DMS53 treated with DMSO at 0.1 percent for 48 hours (cell line): ENCODE measurements at regions not wholly inside any gene's neighbourhood (a gene's known extent, or its start where the extent isn't known, plus 50 kb on each side); places are given as distances from the start of the nearest gene placed in this dataset.

Experiments
- DNase-seq: peaks from one replicate; lab custom pipeline; 2025; ENCODE audit not compliant: unreplicated experiment; lab: John Stamatoyannopoulos, UW

DNA sequence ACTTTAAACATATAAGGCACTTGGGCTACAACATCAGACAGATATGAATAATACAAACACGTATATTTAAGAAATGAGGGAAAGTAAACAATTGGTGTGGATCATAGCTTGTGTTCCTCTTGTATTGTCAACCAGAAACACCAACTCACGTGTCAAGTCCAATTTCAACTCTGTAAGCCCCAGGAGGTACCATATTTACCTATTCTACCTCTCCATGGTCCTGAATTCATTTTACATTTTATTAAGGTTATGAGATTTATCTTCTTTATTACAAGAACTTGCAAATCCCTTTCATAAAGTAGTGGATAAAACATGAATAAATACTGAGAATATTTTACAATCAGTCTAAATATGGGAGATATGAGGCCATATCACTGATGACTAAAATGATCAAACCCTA lies 501.6 kb downstream of the MAT2B start:
- DNase-seq = no peak

DNA sequence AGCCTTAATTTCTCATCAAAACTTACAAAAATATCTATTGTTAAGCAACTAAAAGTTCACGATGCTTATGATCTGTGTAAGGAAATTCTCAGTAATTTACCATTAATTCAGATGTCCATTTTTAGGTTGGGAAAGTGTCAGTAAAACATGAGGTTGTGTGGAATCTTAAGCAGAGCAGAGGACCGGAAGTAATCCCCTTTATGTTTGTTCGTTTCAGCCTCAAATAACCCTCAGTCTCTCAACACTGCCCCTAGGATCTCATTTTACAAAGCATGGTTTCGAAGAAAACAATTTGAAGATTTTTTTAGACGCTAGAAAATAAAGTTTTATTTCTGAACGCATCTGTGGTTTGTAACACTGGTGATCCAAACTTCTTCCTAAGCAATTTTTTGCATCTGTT lies 504.2 kb downstream of the MAT2B start:
- DNase-seq = no peak

DNA sequence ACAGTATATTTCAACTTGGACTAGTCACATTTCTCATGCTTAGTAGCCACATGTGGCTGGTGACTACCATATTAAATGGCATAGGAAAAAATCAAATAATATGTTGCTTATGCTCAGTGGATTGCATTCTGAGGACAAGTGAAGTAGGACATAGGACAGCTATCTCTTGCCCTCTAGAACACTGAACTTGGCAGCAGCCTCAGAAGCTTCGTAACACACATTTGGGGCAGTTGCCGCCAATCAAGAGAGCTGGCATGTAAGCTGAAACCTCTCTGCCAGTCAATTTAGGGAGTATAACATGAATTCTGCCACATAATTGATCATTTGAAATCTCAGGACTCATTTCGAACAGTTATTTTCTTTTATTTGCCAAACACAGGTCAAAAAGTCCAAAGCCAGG lies 505.5 kb downstream of the MAT2B start:
- no peak for DNase-seq

DNA sequence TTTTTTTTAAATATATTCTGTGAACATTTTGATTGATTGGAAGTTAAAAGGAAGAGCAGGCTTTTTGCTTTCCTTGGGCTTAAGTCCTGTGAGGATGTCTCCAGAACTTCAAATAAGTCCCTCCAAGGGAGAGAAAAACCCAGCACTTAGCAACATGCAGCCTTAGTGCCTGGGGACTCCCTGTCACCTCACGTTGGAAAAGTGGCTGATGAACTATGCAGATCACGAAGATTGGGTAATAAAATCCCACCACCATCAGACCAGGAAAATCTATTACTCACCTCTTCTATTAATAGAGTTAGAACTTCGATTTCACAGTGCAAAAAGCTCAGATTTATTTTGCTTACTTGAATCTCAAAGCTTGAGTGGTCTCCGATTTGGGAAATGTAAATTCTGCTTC lies 507.0 kb downstream of the MAT2B start:
- DNase-seq = no peak

DNA sequence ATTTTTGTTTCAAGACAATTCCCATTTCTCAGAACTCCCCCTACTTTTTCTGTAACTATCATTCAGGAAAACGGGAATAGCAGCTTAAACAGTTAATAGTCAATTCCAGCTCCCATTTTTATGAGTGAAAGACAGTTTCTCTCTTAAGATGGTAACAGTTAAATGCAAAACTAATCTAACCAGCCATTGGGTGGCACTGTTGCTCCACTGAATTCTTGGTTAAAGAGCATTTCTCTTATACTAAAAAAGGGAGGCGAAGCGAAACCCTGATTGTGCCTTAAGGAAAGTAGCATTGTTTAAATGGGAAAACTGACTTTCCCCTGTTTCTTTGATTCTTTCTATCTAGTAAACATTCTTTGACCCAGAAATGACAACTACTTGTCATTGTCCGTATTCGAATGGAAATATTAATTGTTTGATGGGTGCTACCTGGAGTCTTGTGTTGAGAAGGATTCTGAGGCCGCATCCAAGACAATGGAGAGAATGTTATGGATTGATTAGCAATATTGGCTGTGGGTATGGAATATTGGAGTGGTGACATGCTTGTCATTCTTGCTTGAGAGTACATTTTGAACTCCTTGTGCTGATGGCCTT lies 507.8 kb downstream of the MAT2B start:
- DNase-seq = peak; percentile 72

DNA sequence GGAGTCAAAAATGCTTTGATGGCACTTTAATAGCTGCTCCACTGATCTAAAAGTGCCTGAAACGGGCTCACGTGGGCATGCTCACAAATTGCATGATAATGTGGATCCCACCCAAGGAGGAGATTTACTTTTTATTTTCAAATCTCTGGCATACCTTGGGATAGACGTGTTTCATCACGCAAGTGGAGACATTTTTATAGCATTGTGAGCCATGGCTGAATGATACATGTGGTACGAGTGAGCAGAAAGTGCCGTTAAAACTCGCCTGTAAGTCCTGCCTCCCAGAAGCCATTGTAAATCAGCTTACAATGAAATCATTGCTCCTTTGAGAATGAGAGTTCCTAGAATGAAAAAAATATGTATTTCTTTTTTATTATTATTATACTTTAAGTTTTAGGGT lies 514.7 kb downstream of the MAT2B start:
- no peak for DNase-seq

DNA sequence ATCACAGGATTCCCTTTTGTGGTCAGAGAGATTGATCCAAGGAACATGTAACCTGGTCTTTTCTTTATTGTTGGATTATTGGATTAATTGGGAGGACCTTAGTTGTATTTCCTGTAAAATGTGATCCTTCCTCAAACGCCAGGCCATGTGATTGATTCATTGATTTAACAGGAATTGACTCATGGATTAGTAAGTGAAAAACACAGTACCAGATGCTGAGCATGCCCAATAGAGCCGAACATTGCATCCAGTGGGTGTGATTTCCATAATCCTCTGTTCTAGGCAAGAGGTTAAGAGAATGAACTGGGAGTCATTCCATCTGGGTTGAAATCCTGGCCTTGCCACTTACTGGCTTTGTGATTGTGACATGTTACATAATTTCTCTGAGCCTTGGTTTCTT lies 522.3 kb downstream of the MAT2B start:
- no peak for DNase-seq

DNA sequence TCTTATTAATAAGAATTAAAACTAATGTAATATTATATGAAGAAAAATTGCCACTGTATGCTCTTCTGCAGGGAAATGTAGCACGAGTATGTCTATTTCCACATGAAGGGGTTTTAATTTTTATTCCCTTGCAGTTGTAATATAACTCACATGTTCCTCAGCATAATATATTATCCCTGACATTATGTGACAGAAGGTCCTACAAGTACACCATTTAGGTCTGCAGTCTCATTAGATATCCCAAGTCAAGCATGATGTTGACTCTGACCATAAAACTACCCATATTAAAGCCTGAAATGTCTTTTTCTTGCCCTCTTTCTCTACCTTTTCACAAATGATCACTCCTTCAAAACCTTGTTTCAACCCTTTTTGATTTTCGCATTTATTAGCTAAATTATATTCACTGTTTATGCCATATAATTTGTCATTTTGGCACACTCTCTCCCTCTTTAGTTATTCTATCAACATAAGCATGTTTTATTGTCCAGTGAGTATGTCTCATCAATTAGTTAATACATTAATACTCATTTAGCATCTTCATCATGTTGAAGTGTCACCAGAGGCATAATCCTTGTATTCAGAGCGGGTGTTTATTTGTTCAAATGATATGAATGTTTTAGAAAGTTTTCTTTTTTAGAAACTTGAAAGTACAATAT lies 532.8 kb downstream of the MAT2B start:
- no peak for DNase-seq

DNA sequence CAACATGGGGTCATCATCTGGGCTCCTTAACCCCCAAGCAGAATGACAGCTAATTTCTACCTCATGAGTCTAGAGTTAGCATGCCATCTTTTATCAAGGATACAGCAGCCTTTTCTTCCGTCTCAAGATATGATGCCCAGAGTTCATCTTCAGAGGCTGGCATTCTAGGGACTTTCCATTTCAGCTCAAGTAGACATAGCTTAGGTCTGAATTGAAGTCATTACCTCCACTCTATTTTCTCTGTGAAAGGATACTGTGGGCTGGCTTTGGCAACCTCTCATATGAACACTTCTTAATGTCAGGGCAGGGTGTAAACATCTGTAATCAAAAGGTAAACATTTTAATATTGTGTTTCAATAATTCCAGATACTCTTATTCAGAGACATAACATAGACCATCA lies 535.7 kb downstream of the MAT2B start:
- DNase-seq = no peak

DNA sequence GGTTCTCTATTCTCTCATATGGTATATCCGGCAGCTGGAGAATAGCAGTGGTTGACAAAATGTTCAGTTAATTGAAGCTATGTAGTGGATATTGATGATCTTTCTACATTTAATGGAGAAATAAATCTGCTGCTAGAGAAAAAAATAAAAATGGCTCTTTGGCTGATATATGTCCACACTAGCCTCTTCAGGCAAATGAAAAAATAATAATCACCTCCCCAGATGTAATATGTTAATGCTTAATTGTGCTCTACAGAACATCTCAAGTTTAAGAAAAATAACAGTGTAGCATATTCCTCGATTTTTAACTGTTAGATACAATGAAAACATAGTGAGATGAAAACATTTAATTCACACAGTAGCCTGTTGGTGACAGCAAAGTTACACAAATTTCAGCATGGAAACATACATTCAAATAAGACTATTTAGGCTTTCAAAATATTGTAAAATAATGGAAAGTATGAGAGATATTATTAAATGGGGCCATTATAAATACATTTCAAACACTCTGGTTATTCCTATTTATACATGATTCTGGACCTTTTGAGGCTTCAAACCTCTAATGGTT lies 543.0 kb downstream of the MAT2B start:
- DNase-seq = no peak

DNA sequence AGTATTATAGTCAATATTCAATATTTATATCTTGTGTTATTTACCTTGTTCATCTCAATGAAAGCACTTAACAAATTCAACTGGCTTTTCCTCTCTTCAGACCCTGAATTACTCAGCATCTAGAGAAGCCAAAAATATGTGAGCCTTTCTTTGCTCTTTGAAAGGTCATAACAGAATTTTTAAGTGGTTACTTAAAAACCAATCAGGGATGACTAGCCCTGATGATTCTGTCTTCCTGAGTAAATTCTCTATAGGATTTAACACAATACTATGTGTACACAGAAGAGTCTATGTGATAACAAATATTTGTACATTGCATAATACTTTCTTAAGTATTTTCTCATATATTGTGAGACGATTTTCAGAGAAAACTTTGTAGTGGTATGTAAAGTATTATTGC lies 546.3 kb downstream of the MAT2B start:
- no peak for DNase-seq

DNA sequence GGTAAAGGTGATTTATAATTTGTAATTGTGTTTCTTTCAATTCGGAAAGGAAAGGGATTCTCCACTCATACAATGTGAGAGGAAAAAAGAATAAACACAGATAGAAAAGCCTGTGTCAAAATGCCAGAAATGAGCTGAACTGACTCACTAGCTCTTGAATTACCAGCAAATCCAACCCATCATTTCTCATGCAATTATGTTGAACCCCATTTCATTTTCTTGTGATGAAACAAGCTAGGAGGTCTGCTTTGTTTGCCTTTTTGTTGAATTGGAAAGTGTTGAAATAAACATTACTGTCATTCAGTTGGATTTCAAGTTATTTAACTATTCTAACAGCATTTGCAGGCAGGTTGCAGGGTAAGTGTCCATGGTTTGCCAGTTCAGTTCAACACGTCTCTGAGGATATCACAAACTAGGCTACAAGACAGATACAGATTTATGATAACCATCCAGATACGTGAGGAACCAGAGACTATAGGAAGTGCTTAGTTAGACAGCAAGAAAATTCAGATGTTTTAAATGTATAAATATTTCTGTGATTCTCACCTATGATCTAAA lies 547.2 kb downstream of the MAT2B start:
- DNase-seq = no peak

DNA sequence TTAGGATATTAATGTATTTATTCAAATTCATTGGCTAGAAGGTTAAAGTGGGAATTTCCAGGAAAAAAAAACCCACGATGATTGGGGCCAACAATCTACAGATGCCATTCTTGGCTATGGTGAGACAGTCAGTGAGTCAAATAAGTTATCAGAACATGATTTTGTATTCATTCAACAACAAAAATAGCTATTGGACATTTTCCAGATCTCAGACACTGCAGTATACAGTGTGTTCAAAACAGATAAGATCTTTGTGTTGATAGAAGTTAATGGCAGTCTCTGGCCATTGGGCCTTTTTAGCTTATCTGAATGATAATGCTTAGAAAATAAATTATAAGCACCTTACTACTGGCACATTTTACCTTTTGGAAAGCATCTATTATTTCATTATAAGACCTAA lies 547.7 kb downstream of the MAT2B start:
- DNase-seq = no peak

DNA sequence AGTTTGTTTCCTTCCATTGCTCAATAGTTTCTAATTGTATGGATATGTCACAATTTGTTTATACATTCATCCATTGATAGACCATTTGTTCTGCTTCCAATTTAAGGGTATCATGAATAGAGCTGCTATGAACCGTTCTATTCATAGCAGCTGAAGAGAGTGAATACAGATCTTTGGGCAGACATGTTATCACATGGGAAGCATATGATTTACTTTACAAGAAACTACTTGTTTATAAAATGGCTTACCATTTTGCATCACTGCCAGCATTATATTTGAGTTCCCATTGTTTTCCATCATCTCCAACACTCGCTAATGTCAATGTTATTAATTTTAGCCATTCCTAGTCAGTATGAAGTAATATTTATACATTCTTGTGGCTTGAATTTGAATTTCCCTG lies 549.0 kb downstream of the MAT2B start:
- DNase-seq = no peak

DNA sequence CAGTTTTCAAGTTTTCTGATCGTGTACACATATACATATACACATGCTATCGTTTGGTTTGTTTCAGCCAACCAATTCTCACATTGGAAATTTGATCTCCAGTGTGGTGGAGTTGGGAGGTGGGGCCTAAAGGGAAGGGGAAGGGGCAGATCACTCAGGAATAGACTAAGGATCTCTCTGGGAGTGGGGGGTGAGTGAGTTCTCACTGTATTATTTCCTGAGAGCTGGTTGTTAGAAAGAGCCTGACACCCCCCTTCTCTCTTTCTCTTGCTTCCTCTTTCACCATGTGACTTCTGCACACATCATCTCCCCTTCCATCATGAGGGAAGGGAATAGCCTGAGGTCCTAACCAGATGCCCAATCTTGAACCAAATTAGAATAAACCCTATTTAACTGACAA lies 551.7 kb downstream of the MAT2B start:
- no peak for DNase-seq

DNA sequence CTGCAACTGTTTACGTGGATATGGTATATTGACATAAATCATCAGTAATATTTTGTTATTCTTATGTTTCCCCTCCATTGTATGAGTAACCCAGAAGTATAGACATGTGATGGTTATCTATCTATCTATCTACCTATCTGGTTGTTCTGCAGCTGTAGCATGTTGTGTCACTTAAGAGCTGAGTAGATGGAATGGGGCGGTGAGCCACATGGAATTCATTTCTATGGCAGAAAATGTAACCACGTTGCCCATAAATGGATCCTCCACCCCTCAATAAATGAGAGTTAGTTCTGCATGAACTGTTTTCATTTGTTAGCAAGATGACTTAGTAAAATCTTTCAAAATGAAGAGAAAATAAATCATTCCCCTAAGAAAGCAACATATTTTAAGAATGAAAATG lies 553.2 kb downstream of the MAT2B start:
- DNase-seq = no peak

DNA sequence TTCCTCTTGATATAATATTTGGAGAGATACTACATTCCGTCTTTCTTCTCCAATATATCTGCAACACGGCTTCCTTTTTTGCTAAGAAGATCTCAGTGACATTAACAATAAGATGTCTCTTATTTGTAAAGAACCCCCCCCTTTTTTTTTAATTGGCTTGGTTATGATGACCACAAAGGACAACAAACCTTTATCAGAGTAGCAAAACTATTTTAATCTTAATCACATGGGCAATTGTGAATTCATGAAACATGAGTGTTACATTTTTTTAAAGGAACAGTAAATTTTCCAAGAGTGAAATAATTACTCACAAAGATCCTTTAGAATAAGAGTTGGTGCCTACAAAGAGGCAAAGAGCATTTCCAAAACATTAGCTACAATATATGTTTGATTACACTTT lies 554.1 kb downstream of the MAT2B start:
- no peak for DNase-seq

DNA sequence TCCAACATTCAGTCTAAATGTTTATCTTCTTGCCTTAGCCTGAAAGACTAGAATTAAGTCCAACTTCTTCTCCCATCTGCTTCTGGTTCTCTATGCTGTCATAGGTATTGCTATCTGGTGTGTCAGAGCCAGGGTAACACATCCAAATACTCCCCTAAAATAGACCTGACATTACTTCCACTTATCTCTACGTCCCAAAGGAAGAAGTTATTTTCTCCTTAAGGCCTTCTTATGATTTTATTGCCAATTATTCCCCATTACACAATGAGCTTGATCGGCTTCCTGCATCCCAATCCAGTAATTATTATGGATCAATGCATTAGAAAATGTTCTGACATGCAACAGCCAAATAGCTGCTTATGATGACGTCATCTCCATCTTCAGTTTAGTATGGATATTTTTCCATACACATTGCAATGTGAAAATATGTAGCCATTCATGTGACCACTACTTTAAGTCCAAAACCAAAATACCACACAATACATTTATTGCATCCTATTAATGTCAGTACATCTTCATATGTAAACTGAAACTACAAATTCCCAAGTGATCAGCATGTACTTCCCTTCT lies 555.5 kb downstream of the MAT2B start:
- no peak for DNase-seq

DNA sequence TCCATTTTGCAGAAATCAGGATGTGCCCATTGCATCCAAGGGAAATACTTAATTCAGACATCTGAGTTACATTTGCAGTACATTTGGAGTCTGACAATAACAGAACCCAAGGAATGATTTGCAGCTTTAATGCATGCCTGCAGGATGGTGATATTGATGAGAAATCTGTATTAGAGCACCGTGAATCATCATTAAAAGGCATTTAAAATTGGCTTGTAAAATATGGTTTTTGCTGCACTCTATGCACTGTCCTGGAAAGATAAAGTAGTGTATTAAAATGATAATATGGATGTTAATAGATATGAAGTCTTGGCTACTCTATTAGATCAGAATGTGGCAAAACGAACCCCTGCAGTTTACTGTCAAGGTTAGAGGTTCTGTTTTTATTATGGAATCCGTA lies 556.9 kb downstream of the MAT2B start:
- no peak for DNase-seq

DNA sequence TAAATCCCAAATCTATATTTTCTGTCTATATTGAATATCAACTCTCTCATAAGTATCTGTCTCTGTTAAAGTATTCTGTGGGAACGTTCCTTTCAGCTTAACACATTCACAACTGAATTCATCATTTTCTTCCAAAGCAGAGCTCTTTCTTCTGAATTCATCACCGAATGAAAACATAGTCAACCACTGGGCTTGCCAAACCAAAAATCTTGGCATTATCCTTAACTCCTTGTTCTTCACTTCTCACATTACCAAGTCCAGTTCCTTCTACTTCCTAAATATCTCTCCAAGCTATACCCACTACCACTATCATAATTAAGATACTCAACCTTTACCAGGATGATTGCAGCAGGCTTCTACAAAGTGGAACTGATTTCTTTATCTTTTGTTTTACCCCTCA lies 559.8 kb downstream of the MAT2B start:
- DNase-seq = no peak

DNA sequence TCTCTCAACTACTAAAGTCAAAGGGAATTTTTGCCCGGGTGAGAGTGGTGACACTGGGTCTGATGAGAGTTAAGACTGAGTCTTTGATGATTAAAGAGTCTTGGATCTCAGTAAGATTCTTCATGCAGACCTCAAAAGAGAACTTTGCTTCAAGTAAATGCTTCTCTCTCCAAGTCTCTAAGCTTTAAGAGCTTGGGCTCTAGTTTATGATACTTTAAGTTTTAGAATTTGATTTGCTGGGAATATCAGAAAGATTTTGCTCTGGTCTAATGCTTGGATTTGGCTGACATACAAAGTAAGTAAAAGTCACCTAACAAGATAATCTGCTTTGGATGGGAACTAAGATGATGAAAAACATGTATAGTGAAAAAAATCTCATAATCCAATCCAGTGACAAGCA lies 566.3 kb downstream of the MAT2B start:
- no peak for DNase-seq

DNA sequence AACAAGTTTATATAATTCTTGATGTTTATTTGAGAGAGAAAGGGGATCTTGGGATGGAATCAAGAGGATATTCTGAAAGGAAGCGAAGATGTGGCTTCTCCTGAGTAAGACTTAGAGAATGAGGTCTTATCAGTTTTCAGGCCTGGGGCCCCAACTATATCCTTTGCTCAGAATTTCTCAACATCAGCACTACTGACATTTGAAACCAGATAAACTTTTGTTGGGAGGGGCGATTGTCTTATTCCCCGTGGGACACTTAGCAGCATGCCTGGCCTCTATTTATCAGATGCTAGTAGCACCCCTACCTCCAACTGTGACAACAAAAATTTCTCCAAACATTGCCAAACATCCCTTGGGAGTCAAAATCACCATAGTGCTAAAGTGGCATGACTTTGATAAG lies 567.7 kb downstream of the MAT2B start:
- DNase-seq = no peak
